HEK293 (cell line): ENCODE measurements at regions not wholly inside any gene's neighbourhood (a gene's known extent, or its start where the extent isn't known, plus 50 kb on each side); places are given as distances from the start of the nearest gene placed in this dataset.

Experiments used
- CTCF ChIA-PET: fragments of 350-600 bp; formaldehyde crosslinking; extraction: SDS; loops from one replicate; lab custom pipeline; 2021; ENCODE audit warnings: antibody characterized with exemption; lab: Yijun Ruan, JAX
- POLR2A ChIA-PET: fragments of 300-600 bp; formaldehyde crosslinking; extraction: SDS; loops from one replicate; lab custom pipeline; 2020; ENCODE audit warnings: antibody characterized with exemption, inconsistent platforms; lab: Yijun Ruan, JAX
- H3K27ac ChIP-seq: fragments of 200-500 bp; sonication (Bioruptor generic); 2 replicates; pipeline ENCODE4 v1.5.1; 2014; ENCODE audit warnings: low read depth, low read length, control low read depth, inconsistent platforms; ENCODE audit errors: extremely low read depth
- H3K36me3 ChIP-seq, 2 experiments: fragments of 200-500 bp in 1 of 2; sonication (Bioruptor generic) in 1 of 2; 1 replicate in 1 of 2; 2 replicates in 1 of 2; pipeline ENCODE4 v1.5.1; 2014 to 2017; ENCODE audit warnings: inconsistent platforms in 2 of 2, low read length in 2 of 2; ENCODE audit not compliant: control insufficient read depth in 2 of 2, insufficient read depth in 1 of 2
- H3K4me1 ChIP-seq: fragments of 200-500 bp; sonication (Bioruptor generic); 2 replicates; pipeline ENCODE4 v1.5.1; 2014; ENCODE audit warnings: mild to moderate bottlenecking, low read length, inconsistent platforms; ENCODE audit not compliant: control insufficient read depth, insufficient read depth
- H3K4me3 ChIP-seq: 2 replicates; pipeline ENCODE4 v1.5.1; 2011; ENCODE audit warnings: low read depth, mild to moderate bottlenecking, control low read depth, low read length, moderate library complexity
- H3K9me3 ChIP-seq: fragments of 200-500 bp; sonication (Bioruptor generic); 2 replicates; pipeline ENCODE4 v1.5.1; 2014; ENCODE audit warnings: low read depth, low read length, inconsistent platforms; ENCODE audit not compliant: control insufficient read depth, insufficient read depth
- AEBP2 ChIP-seq: fragments of 450-650 bp; formaldehyde crosslinking; IDR thresholded peaks from 2 replicates; pipeline ENCODE4 v1.5.1; 2016; ENCODE audit warnings: missing biosample characterization, missing genetic modification characterization, borderline replicate concordance
- HOXD13 ChIP-seq: sonication (generic); formaldehyde crosslinking; IDR thresholded peaks from 2 replicates; pipeline ENCODE4 v1.8.0; 2022; ENCODE audit warnings: missing genetic modification reagents, borderline replicate concordance
- KLF7 ChIP-seq: fragments of 450-650 bp; formaldehyde crosslinking; IDR thresholded peaks from 2 replicates; pipeline ENCODE4 v1.5.1; 2016; ENCODE audit warnings: missing biosample characterization, missing genetic modification characterization, borderline replicate concordance
- PRDM10 ChIP-seq: fragments of 450-650 bp; formaldehyde crosslinking; IDR thresholded peaks from 2 replicates; pipeline ENCODE4 v1.5.1; 2016; ENCODE audit warnings: missing biosample characterization, missing genetic modification characterization
- SETDB1 ChIP-seq: IDR thresholded peaks from one replicate; pipeline ENCODE4 v1.6.1; 2017; ENCODE audit warnings: mild to moderate bottlenecking, low read length, moderate library complexity, mixed read lengths; ENCODE audit not compliant: insufficient read length
- YY2 ChIP-seq: fragments of 450-650 bp; formaldehyde crosslinking; IDR thresholded peaks from 2 replicates; pipeline ENCODE4 v1.5.1; 2016; ENCODE audit warnings: missing biosample characterization, missing genetic modification characterization
- ZFP37 ChIP-seq: fragments of 450-650 bp; formaldehyde crosslinking; IDR thresholded peaks from 2 replicates; pipeline ENCODE4 v1.5.1; 2016; ENCODE audit warnings: missing biosample characterization, missing genetic modification characterization
- ZNF121 ChIP-seq: fragments of 450-650 bp; formaldehyde crosslinking; IDR thresholded peaks from 2 replicates; pipeline ENCODE4 v1.5.1; 2016; ENCODE audit warnings: missing biosample characterization, missing genetic modification characterization
- ZNF155 ChIP-seq: fragments of 450-650 bp; formaldehyde crosslinking; IDR thresholded peaks from 2 replicates; pipeline ENCODE4 v1.5.1; 2016; ENCODE audit warnings: missing biosample characterization, missing genetic modification characterization
- ZNF2 ChIP-seq: fragments of 450-650 bp; formaldehyde crosslinking; IDR thresholded peaks from 2 replicates; pipeline ENCODE4 v1.5.1; 2016; ENCODE audit warnings: missing biosample characterization, missing genetic modification characterization
- ZNF341 ChIP-seq: fragments of 450-650 bp; formaldehyde crosslinking; IDR thresholded peaks from 2 replicates; pipeline ENCODE4; 2016; ENCODE audit warnings: low read depth, missing biosample characterization, missing genetic modification characterization
- ZNF433 ChIP-seq: fragments of 450-650 bp; formaldehyde crosslinking; IDR thresholded peaks from 2 replicates; pipeline ENCODE4 v1.5.1; 2016; ENCODE audit warnings: missing biosample characterization, missing genetic modification characterization, low read depth
- ZNF501 ChIP-seq: fragments of 450-650 bp; formaldehyde crosslinking; IDR thresholded peaks from 2 replicates; pipeline ENCODE4 v1.5.1; 2016; ENCODE audit warnings: missing biosample characterization, missing genetic modification characterization
- ZNF645 ChIP-seq: fragments of 450-650 bp; formaldehyde crosslinking; IDR thresholded peaks from 2 replicates; pipeline ENCODE4; 2016; ENCODE audit warnings: missing biosample characterization, missing genetic modification characterization
- ZNF664 ChIP-seq: fragments of 450-650 bp; formaldehyde crosslinking; IDR thresholded peaks from 2 replicates; pipeline ENCODE4 v1.5.1; 2016; ENCODE audit warnings: missing biosample characterization, missing genetic modification characterization
- ZNF792 ChIP-seq: fragments of 450-650 bp; formaldehyde crosslinking; IDR thresholded peaks from 2 replicates; pipeline ENCODE4 v1.5.1; 2016; ENCODE audit warnings: missing biosample characterization, missing genetic modification characterization
- ZNF843 ChIP-seq: fragments of 450-650 bp; formaldehyde crosslinking; IDR thresholded peaks from 2 replicates; pipeline ENCODE4 v1.5.1; 2016; ENCODE audit warnings: missing biosample characterization, missing genetic modification characterization
- ZSCAN5A ChIP-seq: fragments of 450-650 bp; formaldehyde crosslinking; IDR thresholded peaks from 2 replicates; pipeline ENCODE4 v1.5.1; 2016; ENCODE audit warnings: missing biosample characterization, missing genetic modification characterization
- TF ChIP-seq, protein P1 (sequence below): fragments of 450-650 bp; formaldehyde crosslinking; IDR thresholded peaks from 2 replicates; pipeline ENCODE4 v1.5.1; 2017; ENCODE audit warnings: missing biosample characterization, mild to moderate bottlenecking, missing genetic modification characterization, moderate library complexity
- TF ChIP-seq, protein P2 (sequence below): fragments of 450-650 bp; formaldehyde crosslinking; IDR thresholded peaks from 2 replicates; pipeline ENCODE4 v1.5.1; 2016; ENCODE audit warnings: missing biosample characterization, missing genetic modification characterization
- TF ChIP-seq, protein P3 (sequence below): fragments of 450-650 bp; formaldehyde crosslinking; conservative IDR thresholded peaks from 2 replicates; pipeline ENCODE4 v1.5.1; 2016; ENCODE audit warnings: low read depth, missing biosample characterization, missing genetic modification characterization

DNA sequence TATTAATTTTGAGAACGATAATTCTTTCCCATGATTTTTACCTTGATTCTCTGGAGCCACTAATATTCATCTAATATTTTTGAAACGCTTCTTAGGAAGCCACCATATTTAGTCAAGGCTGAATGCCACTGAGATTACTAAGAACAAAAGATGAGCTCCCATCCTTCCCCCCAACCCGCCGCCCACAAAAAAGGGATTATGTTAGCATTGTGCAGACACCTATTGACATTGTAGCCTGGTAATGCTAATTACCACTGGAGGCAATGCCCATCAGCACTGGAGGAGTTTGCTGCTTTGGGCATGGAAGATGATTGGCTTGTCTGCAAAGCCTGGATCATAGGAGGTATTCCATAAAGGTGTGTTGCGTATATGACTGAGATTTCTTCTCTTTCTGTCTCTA, 739.1 kb upstream of the WWC1 start (continued):
- TF ChIP-seq AEBP2 (tag by site-specific recombination) (no peak), ZNF792 (tag by site-specific recombination) (no peak), ZNF2 (tag by site-specific recombination) (no peak), HOXD13 (no peak), SETDB1 (no peak), ZNF433 (tag by site-specific recombination) (no peak), ZNF501 (tag by site-specific recombination) (no peak), ZNF341 (no peak), ZNF121 (no peak), ZNF645 (tag by site-specific recombination) (no peak)

- POLR2A ChIA-PET, result no interaction called here
- H3K9me3 ChIP-seq, result no peaks in the 10 kb centered on the region
- no peak overlapping the region for H3K4me3 ChIP-seq
- H3K36me3 ChIP-seq, result no peaks in the 10 kb centered on the region
- CTCF ChIA-PET, result no interaction called here
- H3K4me1 ChIP-seq, result no peaks in the 10 kb centered on the region
- no peak overlapping the region for H3K27ac ChIP-seq
- TF ChIP-seq ZFP37, result no peak
- no peak for TF ChIP-seq PRDM10
- TF ChIP-seq, protein P1, sequence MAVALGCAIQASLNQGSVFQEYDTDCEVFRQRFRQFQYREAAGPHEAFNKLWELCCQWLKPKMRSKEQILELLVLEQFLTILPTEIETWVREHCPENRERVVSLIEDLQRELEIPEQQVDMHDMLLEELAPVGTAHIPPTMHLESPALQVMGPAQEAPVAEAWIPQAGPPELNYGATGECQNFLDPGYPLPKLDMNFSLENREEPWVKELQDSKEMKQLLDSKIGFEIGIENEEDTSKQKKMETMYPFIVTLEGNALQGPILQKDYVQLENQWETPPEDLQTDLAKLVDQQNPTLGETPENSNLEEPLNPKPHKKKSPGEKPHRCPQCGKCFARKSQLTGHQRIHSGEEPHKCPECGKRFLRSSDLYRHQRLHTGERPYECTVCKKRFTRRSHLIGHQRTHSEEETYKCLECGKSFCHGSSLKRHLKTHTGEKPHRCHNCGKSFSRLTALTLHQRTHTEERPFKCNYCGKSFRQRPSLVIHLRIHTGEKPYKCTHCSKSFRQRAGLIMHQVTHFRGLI, result no peak
- no peak for TF ChIP-seq ZNF155 (tag by site-specific recombination)
- TF ChIP-seq, protein P2, sequence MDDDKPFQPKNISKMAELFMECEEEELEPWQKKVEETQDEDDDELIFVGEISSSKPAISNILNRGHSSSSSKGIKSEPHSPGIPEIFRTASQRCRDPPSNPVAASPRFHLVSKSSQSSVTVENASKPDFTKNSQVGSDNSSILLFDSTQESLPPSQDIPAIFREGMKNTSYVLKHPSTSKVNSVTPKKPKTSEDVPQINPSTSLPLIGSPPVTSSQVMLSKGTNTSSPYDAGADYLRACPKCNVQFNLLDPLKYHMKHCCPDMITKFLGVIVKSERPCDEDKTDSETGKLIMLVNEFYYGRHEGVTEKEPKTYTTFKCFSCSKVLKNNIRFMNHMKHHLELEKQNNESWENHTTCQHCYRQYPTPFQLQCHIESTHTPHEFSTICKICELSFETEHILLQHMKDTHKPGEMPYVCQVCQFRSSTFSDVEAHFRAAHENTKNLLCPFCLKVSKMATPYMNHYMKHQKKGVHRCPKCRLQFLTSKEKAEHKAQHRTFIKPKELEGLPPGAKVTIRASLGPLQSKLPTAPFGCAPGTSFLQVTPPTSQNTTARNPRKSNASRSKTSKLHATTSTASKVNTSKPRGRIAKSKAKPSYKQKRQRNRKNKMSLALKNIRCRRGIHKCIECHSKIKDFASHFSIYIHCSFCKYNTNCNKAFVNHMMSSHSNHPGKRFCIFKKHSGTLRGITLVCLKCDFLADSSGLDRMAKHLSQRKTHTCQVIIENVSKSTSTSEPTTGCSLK (tag by site-specific recombination), result no peak
- TF ChIP-seq ZNF843 (tag by site-specific recombination), result no peak
- TF ChIP-seq, protein P3, sequence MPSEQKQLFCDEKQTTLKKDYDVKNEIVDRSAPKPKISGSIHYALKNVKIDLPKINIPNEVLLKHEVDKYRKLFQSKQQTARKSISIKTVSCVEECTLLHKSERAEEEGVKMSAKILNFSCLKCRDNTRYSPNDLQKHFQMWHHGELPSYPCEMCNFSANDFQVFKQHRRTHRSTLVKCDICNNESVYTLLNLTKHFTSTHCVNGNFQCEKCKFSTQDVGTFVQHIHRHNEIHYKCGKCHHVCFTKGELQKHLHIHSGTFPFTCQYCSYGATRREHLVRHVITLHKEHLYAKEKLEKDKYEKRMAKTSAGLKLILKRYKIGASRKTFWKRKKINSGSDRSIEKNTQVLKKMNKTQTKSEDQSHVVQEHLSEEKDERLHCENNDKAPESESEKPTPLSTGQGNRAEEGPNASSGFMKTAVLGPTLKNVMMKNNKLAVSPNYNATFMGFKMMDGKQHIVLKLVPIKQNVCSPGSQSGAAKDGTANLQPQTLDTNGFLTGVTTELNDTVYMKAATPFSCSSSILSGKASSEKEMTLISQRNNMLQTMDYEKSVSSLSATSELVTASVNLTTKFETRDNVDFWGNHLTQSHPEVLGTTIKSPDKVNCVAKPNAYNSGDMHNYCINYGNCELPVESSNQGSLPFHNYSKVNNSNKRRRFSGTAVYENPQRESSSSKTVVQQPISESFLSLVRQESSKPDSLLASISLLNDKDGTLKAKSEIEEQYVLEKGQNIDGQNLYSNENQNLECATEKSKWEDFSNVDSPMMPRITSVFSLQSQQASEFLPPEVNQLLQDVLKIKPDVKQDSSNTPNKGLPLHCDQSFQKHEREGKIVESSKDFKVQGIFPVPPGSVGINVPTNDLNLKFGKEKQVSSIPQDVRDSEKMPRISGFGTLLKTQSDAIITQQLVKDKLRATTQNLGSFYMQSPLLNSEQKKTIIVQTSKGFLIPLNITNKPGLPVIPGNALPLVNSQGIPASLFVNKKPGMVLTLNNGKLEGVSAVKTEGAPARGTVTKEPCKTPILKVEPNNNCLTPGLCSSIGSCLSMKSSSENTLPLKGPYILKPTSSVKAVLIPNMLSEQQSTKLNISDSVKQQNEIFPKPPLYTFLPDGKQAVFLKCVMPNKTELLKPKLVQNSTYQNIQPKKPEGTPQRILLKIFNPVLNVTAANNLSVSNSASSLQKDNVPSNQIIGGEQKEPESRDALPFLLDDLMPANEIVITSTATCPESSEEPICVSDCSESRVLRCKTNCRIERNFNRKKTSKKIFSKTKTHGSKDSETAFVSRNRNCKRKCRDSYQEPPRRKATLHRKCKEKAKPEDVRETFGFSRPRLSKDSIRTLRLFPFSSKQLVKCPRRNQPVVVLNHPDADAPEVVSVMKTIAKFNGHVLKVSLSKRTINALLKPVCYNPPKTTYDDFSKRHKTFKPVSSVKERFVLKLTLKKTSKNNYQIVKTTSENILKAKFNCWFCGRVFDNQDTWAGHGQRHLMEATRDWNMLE (tag by site-specific recombination), result no peak
- TF ChIP-seq ZSCAN5A (tag by site-specific recombination), result no peak
- no peak for TF ChIP-seq YY2 (tag by site-specific recombination)
- no peak for TF ChIP-seq ZNF664 (tag by site-specific recombination)
- no peak for TF ChIP-seq KLF7 (tag by site-specific recombination)
Measured at GRCh38 chr5:167553511-167553910, 737.9 kb upstream of the WWC1 start.
